Lower lobe of right lung (tissue), 2 donors: ENCODE measurements at regions not wholly inside any gene's neighbourhood (a gene's known extent, or its start where the extent isn't known, plus 50 kb on each side); places are given as distances from the start of the nearest gene placed in this dataset.

Experiments used
- ATAC-seq, 2 donors: fragments of 200-7000 bp; cut with Tn5 transposase; one replicate each; pipeline ENCODE4 v1.9.1; 2020 to 2022; ENCODE audit warnings: mild to moderate bottlenecking in 2 of 2, moderate library complexity in 2 of 2
- DNase-seq: peaks from one replicate; pipeline ENCODE4 v3.0.0-alpha.2; 2020
- H3K27ac ChIP-seq: fragments of 200-600 bp; one replicate; pipeline ENCODE4 v1.8.0; 2022
- H3K27me3 ChIP-seq: fragments of 200-600 bp; one replicate; pipeline ENCODE4 v1.8.0; 2022; ENCODE audit warnings: low read depth
- H3K36me3 ChIP-seq: fragments of 200-600 bp; one replicate; pipeline ENCODE4 v1.8.0; 2022; ENCODE audit warnings: mild to moderate bottlenecking
- H3K4me1 ChIP-seq: fragments of 200-600 bp; one replicate; pipeline ENCODE4 v1.8.0; 2022
- H3K4me3 ChIP-seq: fragments of 200-600 bp; one replicate; pipeline ENCODE4 v1.8.0; 2022; ENCODE audit warnings: mild to moderate bottlenecking
- H3K9me3 ChIP-seq: fragments of 200-600 bp; one replicate; pipeline ENCODE4 v1.8.0; 2022
- intact Hi-C: fragments of 100-400 bp; cut with DNase I; formaldehyde crosslinking; loops from one replicate; pipeline ENCODE4 v1.11.0; 2022
- TF ChIP-seq, protein P1 (sequence below): fragments of 200-600 bp; IDR thresholded peaks from one replicate; pipeline ENCODE4 v1.8.0; 2022; ENCODE audit warnings: antibody characterized with exemption, mild to moderate bottlenecking
- donor health status: DM: no; HTN: yes; CAD: no; lungs with severe emphysema.

DNA sequence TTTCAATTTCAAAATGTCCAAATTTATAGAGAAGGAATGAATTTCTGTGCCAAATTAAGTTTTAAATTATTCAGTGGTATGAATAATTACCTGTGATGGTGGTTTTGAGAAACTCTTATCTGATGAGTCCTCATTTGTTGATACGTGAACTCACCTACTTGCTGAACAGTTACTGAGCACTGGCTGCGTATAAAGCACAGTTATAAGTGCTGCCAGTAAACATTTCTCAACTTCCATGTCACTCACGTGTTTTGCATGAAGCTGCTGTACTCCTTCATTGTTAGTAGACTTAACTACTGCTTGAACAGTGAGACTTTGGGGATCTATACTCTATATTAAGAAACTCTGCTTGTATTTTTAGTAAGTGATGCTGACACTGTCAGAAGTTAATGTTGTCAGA is 269.1 kb upstream of the FZD8 start:
- peaks cover 6% of the 10 kb centered on the region for H3K4me1 ChIP-seq
- TF ChIP-seq, protein P1, sequence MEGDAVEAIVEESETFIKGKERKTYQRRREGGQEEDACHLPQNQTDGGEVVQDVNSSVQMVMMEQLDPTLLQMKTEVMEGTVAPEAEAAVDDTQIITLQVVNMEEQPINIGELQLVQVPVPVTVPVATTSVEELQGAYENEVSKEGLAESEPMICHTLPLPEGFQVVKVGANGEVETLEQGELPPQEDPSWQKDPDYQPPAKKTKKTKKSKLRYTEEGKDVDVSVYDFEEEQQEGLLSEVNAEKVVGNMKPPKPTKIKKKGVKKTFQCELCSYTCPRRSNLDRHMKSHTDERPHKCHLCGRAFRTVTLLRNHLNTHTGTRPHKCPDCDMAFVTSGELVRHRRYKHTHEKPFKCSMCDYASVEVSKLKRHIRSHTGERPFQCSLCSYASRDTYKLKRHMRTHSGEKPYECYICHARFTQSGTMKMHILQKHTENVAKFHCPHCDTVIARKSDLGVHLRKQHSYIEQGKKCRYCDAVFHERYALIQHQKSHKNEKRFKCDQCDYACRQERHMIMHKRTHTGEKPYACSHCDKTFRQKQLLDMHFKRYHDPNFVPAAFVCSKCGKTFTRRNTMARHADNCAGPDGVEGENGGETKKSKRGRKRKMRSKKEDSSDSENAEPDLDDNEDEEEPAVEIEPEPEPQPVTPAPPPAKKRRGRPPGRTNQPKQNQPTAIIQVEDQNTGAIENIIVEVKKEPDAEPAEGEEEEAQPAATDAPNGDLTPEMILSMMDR, result no peak
- H3K9me3 ChIP-seq, result no peaks in the 10 kb centered on the region
- H3K36me3 ChIP-seq, result no peaks in the 10 kb centered on the region
- H3K27ac ChIP-seq, result no peak overlapping the region
- H3K4me3 ChIP-seq, result no peak overlapping the region
- intact Hi-C loops, result no loop called here
- no peak for DNase-seq
- no peaks in the 10 kb centered on the region for H3K27me3 ChIP-seq
- peak; percentile 37 to 48 for ATAC-seq

DNA sequence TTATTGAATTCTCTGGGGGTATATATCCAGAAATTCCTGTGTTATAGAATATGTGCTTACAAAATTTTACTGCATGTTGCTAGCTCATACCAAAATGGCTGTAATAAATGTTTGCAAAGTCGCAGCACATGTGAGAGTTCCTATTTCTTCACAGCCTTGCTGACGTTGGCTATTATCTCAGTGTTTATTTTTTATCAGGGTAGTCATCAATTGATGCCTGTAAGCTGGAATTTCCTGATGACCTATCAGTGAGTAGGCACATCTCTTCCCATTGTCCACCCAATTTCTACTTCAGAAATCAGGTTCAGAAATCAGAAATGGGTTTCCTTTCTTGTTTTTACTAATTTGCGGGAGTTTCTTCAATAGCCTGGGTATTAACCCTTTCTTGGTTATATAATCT is 268.1 kb upstream of the FZD8 start:
- no peak overlapping the region for H3K4me3 ChIP-seq
- intact Hi-C loops, result no loop called here
- ATAC-seq (no peak), DNase-seq (no peak)
- no peaks in the 10 kb centered on the region for H3K9me3 ChIP-seq
- H3K27me3 ChIP-seq, result no peaks in the 10 kb centered on the region
- H3K27ac ChIP-seq, result no peak overlapping the region
- no peaks in the 10 kb centered on the region for H3K36me3 ChIP-seq
- peaks cover 6% of the 10 kb centered on the region for H3K4me1 ChIP-seq
- TF ChIP-seq, protein P1, result no peak

DNA sequence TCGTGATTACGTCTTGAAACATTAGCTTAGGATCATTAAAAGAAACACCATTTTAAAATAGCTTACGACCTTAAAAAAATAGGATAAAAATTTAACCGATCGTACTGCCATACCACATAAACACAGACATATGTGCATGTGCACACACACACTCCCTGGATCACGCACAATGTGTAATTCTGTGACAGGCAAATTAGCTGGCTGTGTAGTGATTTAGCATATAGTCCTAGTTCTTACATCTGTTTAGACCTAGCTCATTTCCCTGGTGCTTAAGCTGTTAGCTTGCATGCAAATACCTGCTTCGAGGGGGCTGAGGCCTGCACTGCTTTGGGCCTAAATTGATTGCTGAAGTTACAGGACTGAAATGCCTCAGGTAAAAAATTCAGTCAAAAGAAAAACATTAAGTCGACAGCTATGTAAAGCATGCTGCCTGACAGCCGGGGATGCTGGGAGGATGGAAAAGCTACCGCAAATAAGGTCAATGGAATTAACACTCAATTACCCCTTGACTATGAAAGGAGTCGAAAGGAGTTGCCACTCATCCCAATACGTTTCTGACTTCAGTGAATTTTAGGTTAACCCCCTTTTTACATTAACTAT is 267.1 kb upstream of the FZD8 start:
- Histone ChIP-seq H3K9me3 (no peaks in the 10 kb centered on the region), H3K4me3 (no peak overlapping the region), H3K4me1 (peaks cover 6% of the 10 kb centered on the region), H3K27ac (no peak overlapping the region), H3K27me3 (no peaks in the 10 kb centered on the region), H3K36me3 (no peaks in the 10 kb centered on the region)
- TF ChIP-seq, protein P1, result no peak
- no peak for DNase-seq
- ATAC-seq, result no peak
- intact Hi-C loops, result no loop called here

DNA sequence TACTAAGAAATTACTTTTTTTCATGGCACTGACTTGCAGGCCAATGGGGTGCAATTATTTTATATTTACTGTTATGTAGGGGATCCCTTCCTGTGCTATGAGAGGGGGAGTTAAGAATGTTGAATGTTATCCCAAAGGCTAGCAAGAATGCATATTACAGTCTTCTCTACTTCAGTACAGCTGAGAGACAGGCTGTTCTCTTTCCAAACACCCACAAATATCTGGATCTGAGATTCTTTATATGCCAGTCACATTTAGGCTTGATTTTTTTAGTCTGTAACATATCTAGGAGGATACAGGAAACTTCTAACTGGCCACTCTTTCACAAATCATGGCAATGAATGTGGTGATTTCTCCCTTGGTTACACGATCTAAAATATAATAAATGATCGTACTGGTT is 266.4 kb upstream of the FZD8 start:
- TF ChIP-seq, protein P1, result no peak
- no peak for DNase-seq
- intact Hi-C loops, result no loop called here
- no peak overlapping the region for H3K4me3 ChIP-seq
- no peak overlapping the region for H3K27ac ChIP-seq
- peaks cover 6% of the 10 kb centered on the region for H3K4me1 ChIP-seq
- no peaks in the 10 kb centered on the region for H3K36me3 ChIP-seq
- H3K27me3 ChIP-seq, result no peaks in the 10 kb centered on the region
- H3K9me3 ChIP-seq, result no peaks in the 10 kb centered on the region
- no peak for ATAC-seq

DNA sequence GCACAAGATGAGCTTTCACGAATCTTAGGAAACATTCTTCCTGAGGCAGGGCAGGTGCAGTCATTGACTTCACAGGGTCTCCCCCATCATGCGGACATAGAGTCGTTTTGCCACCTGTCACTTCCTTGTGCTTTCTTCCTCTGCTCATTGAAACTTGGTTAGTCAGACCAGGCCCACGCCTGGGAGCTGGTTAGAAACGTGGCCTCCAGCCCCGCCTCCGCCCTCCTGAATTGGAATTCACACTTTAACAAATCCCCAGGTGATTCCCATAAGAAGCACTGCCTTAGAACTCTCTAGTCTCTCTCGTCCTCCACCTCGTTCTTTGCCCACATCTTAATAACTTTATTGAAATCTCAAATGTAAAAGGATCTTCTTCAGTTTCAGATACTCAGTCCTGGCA is 265.5 kb upstream of the FZD8 start:
- no peaks in the 10 kb centered on the region for H3K27me3 ChIP-seq
- TF ChIP-seq, protein P1, result no peak

More for the DNA sequence above, 265.5 kb upstream of the FZD8 start:
- intact Hi-C loops, result no loop called here
- Histone ChIP-seq H3K4me3 (no peak overlapping the region), H3K36me3 (no peaks in the 10 kb centered on the region), H3K27ac (no peak overlapping the region), H3K4me1 (peaks cover 5% of the 10 kb centered on the region), H3K9me3 (no peaks in the 10 kb centered on the region)
- ATAC-seq (no peak), DNase-seq (no peak)
